Activated CD4-positive, alpha-beta memory T cell treated with anti-CD3 and anti-CD28 coated beads for 36 hours (primary cell): ENCODE measurements at regions not wholly inside any gene's neighbourhood (a gene's known extent, or its start where the extent isn't known, plus 50 kb on each side); places are given as distances from the start of the nearest gene placed in this dataset.

Source experiments
- CTCF ChIA-PET: fragments of 350-600 bp; sonication (Branson Sonifier 250); formaldehyde crosslinking; loops from one replicate; lab custom pipeline; 2021; ENCODE audit warnings: antibody characterized with exemption, inconsistent platforms; lab: Charles Lee
- POLR2A ChIA-PET: fragments of 350-600 bp; sonication (Branson Sonifier 250); formaldehyde crosslinking; loops from one replicate; lab custom pipeline; 2021; ENCODE audit warnings: antibody characterized with exemption; lab: Charles Lee
- DNase-seq: peaks from one replicate; pipeline ENCODE4 v3.0.0-alpha.2; 2020
- H3K27ac Mint-ChIP-seq: one replicate; pipeline ENCODE4 v1.8.0; 2021; ENCODE audit warnings: mixed read lengths
- H3K27me3 Mint-ChIP-seq: one replicate; pipeline ENCODE4 v1.8.0; 2021; ENCODE audit warnings: mixed read lengths
- H3K36me3 Mint-ChIP-seq: one replicate; pipeline ENCODE4 v1.8.0; 2021; ENCODE audit warnings: mixed read lengths
- H3K4me1 Mint-ChIP-seq: one replicate; pipeline ENCODE4 v1.8.0; 2021; ENCODE audit warnings: low read depth, mixed read lengths
- H3K4me3 Mint-ChIP-seq: one replicate; pipeline ENCODE4 v1.8.0; 2021; ENCODE audit warnings: mild to moderate bottlenecking, mixed read lengths
- H3K9me3 Mint-ChIP-seq: one replicate; pipeline ENCODE4 v1.8.0; 2021; ENCODE audit warnings: mixed read lengths
- intact Hi-C: fragments of 100-400 bp; cut with micrococcal nuclease; formaldehyde crosslinking; loops from one replicate; pipeline ENCODE4 v1.15.1; 2023

DNA sequence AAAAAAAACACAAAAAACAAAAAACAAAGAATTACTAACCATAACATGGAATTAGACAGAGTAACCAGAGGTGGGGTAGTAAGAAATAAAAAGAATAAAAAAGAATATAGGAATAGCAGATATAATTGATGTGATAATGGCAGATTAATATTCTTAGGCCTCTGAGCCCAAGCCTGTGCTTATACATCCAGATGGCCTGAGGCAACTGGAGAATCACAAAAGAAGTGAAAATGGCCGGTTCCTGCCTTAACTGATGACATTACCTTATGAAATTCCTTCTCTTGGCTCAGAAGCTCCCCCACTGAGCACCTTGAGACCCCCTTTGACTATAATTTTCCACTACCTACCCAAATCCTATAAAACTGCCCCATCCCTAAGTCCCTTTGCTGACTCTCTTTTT, 95.1 kb upstream of the MSH6 start:
- ChIA-PET CTCF (no interaction called here), POLR2A (no interaction called here)
- Mint-ChIP-seq H3K4me3 (no peak overlapping the region), H3K27me3 (no peaks in the 10 kb centered on the region), H3K4me1 (peaks cover 8% of the 10 kb centered on the region), H3K9me3 (no peaks in the 10 kb centered on the region), H3K27ac (no peak overlapping the region), H3K36me3 (no peaks in the 10 kb centered on the region)
- intact Hi-C loops, result no loop called here
- DNase-seq, result no peak

DNA sequence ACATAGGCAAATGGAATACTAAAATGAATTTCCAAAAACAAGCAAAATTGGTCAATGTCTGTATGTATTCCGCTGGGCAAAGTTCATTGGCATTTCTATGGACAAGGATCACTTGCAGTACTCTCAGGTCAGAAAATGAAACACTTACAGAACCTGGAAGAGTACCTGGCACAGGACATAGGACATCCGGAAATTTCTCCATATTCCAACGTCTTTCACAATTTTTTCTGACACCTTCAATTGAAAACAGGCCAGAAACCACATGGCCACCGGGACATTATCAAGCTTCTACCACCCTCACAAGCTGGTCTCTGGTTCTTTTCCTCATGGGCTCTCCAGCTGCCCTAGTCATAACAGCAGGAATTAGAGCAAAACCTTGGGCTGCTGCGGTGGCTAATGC, 96.9 kb upstream of the MSH6 start:
- CTCF ChIA-PET, result interaction anchor here (0.7 kb wide), 1 partner anchor 16 kb away, joined by 3 read pairs; no protein-coding TSS in a partner anchor
- Mint-ChIP-seq H3K4me3 (no peak overlapping the region), H3K9me3 (no peaks in the 10 kb centered on the region), H3K27ac (no peak overlapping the region), H3K27me3 (no peaks in the 10 kb centered on the region), H3K4me1 (peaks cover 8% of the 10 kb centered on the region), H3K36me3 (no peaks in the 10 kb centered on the region)
- intact Hi-C loops, result no loop called here
- DNase-seq, result no peak
- POLR2A ChIA-PET, result no interaction called here

DNA sequence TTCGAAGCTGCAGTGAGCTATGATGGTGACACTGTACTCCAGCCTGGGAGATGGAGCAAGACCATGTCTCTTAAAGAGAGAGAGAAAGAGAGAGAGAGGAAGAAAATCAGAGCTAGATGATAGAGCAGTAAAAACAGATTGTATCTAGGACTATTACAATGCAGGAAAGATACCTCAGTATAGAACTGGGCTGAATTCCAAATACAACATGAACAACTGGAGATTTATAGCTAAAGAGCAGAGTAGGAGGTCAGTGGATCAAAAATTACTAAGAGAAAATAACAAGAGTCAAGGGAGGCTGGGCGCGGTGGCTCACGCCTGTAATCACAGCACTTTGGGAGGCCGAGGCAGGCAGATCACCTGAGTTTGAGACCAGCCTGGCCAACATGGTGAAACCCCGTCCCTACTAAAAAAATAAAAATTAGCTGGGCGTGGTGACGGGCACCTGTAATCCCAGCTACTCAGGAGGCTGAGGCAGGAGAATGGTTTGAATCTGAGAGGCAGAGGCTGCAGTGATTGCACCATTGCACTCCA, 100.7 kb upstream of the MSH6 start:
- H3K27me3 Mint-ChIP-seq, result no peaks in the 10 kb centered on the region
- no peaks in the 10 kb centered on the region for H3K36me3 Mint-ChIP-seq
- ChIA-PET CTCF (interaction anchor here (1.6 to 1.8 kb wide), 2 partner anchors 85 to 161 kb away, joined by 5 to 6 read pairs; no protein-coding TSS in a partner anchor), POLR2A (no interaction called here)
- H3K27ac Mint-ChIP-seq, result no peak overlapping the region
- DNase-seq, result no peak
- H3K9me3 Mint-ChIP-seq, result no peaks in the 10 kb centered on the region
- no peaks in the 10 kb centered on the region for H3K4me1 Mint-ChIP-seq
- intact Hi-C loops, result no loop called here
- H3K4me3 Mint-ChIP-seq, result no peak overlapping the region

DNA sequence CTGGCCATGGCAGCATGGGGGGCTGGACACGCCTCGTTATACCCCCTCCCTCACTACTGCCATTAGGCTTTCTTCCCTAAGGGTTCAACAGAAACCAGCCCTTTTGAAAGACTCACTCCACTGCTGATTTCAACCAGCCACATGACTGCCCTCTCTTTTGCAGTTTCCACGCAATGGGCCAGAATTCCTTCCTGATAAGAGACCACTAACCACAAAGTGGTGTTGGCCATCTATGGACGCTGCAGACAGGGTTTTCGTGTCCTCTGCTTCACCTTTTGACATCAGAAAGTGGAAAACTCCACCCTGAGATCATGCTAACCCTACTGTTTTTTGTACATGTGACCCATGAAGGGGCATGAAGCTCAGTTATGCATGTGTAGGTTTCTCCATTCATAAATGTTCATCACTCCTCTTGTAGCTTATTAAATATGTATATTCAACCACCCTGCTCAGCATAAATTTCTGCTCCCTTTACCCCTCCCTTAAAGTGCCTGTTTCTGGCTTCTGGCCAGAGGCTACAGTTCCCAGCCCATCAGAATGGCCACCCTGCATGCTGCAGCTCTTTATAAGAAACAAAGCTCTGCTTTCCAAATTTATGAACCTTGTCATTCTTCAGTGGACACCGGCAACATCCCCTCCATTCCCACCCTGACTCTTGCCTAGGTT, 105.6 kb upstream of the KCNK12 start:
- Mint-ChIP-seq H3K27me3 (no peaks in the 10 kb centered on the region), H3K27ac (no peak overlapping the region), H3K36me3 (no peaks in the 10 kb centered on the region), H3K4me3 (no peak overlapping the region), H3K9me3 (no peaks in the 10 kb centered on the region), H3K4me1 (no peaks in the 10 kb centered on the region)
- intact Hi-C loops, result no loop called here
- DNase-seq, result no peak
- ChIA-PET CTCF (no interaction called here), POLR2A (interaction anchor here (0.5 kb wide), 1 partner anchor 703 kb away, joined by 3 read pairs; no protein-coding TSS in a partner anchor)

DNA sequence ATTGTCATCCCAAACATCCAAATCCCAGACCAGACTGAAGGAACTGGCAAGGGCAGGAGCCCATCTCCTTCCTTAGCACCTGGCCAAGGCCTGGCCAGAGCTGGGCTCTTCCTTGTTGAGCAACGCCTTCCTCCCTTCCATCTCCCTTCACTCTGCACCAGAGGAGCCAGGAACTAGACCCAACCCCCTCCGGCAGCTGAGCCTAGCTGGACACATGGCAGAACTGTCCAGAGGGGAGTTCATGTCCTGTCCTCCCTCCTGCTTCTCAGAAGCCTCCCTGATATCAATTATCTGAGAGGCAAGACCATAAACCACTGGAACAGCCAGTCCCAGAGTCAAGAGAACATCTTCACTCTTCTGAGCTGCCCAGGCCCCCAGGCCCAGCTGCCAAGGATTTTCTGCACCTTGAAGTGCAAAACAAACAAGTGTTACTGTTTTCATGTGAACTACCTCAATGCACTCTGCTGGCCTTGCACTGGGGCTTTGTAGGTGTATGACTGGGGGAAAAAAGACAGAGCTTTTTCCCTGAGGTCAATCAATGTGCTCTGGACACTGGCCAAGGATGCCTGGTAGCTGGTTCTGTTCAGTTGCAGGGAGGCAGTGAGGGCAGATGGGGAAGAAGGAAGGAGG, 104.5 kb upstream of the KCNK12 start:
- Mint-ChIP-seq H3K4me1 (no peaks in the 10 kb centered on the region), H3K4me3 (no peak overlapping the region), H3K27me3 (no peaks in the 10 kb centered on the region), H3K36me3 (no peaks in the 10 kb centered on the region), H3K9me3 (no peaks in the 10 kb centered on the region), H3K27ac (no peak overlapping the region)
- intact Hi-C loops, result no loop called here
- ChIA-PET POLR2A (no interaction called here), CTCF (no interaction called here)
- DNase-seq, result no peak

DNA sequence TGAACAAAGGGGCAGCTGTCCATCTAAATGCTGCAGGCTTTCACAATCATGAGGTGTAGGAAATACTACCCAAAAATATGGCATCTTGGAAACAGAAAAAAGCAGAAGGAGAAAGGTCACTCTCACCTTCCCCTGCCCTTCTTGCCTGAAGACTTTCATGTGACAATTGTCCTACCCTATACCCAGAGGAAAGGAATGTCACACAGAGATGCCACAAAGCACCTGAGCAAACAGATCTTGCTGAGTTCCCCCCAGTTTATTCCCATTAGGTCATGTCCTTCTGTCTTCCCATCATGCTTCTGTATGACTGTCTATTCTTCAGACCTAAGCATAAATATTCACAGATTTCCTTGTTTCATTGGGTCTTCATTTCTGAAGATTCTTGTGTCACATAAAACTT, 95.5 kb upstream of the KCNK12 start:
- H3K4me1 Mint-ChIP-seq, result no peaks in the 10 kb centered on the region
- no peak overlapping the region for H3K27ac Mint-ChIP-seq
- no peak overlapping the region for H3K4me3 Mint-ChIP-seq
- H3K36me3 Mint-ChIP-seq, result no peaks in the 10 kb centered on the region
- no peak for DNase-seq
- no peaks in the 10 kb centered on the region for H3K9me3 Mint-ChIP-seq
- ChIA-PET POLR2A (no interaction called here), CTCF (interaction anchor here (1.2 kb wide), 1 partner anchor 101 kb away, joined by 3 read pairs; no protein-coding TSS in a partner anchor)
- H3K27me3 Mint-ChIP-seq, result peaks cover 7% of the 10 kb centered on the region
- intact Hi-C loops, result no loop called here

DNA sequence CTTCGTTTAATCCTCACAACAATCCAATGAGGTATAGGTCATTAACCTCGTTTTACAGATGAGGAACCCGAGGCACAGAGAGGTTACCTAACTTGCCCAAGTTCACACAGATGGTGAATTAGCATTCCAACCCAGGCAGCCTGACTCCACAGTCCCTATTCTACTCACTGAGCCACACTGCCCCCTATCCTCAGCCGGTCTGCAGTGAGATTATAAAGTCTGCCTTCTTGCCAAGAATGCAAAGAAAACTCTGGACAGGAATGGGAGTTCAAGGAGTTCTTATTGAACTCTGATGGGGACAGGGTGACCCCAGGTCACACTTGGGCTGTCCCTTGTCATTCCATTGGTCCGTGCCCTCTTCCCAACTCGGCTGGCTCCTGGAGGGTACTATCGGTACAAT, 94.0 kb upstream of the KCNK12 start:
- no peak for DNase-seq
- Mint-ChIP-seq H3K9me3 (no peaks in the 10 kb centered on the region), H3K4me1 (no peaks in the 10 kb centered on the region), H3K27me3 (peaks cover 7% of the 10 kb centered on the region), H3K27ac (no peak overlapping the region), H3K36me3 (no peaks in the 10 kb centered on the region), H3K4me3 (no peak overlapping the region)
- intact Hi-C loops, result no loop called here
- ChIA-PET POLR2A (no interaction called here), CTCF (no interaction called here)

DNA sequence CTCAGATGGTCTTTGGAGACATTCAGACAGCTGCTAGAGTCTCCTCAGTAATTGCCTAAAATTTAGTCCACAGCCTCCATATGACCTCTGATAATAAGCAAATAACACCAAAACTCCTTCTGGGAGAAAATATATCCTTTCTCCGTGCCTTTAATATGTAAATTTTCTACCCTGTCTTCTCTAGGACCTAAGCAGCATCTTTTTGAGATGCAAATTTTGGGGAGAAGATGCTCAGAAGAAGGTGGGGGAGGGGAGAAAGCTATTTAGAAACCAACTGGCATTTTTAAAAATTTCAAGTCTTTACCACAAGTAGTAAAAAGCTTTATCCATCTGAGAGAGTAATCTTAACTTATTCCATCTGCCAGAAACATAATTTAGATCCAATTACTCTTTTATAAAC, 91.8 kb upstream of the KCNK12 start:
- Mint-ChIP-seq H3K4me3 (no peak overlapping the region), H3K27me3 (peaks cover 7% of the 10 kb centered on the region), H3K9me3 (no peaks in the 10 kb centered on the region), H3K36me3 (no peaks in the 10 kb centered on the region), H3K4me1 (no peaks in the 10 kb centered on the region), H3K27ac (no peak overlapping the region)
- CTCF ChIA-PET, result no interaction called here
- no peak for DNase-seq
- intact Hi-C loops, result no loop called here
- POLR2A ChIA-PET, result no interaction called here

DNA sequence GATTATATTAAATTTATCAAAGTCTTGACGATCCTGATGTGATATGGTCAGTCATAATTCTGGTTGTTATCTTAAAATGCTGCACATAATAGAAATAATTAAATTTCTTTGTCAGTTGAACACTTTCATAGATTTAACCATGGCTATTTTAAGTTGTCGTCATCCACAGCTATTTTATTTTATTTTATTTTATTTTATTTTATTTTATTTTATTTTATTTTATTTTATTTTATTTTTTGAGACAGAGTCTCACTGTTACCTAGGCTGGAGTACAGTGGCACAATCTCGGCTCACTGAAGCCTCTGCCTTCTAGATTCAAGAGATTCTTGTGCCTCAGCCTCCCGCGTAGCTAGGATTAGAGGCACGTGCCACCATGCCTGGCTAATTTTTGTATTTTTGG, 90.5 kb upstream of the KCNK12 start:
- Mint-ChIP-seq H3K9me3 (no peaks in the 10 kb centered on the region), H3K4me3 (no peak overlapping the region), H3K4me1 (no peaks in the 10 kb centered on the region), H3K27ac (no peak overlapping the region), H3K27me3 (peaks cover 3% of the 10 kb centered on the region), H3K36me3 (no peaks in the 10 kb centered on the region)
- ChIA-PET CTCF (no interaction called here), POLR2A (no interaction called here)
- DNase-seq, result no peak
- intact Hi-C loops, result no loop called here

DNA sequence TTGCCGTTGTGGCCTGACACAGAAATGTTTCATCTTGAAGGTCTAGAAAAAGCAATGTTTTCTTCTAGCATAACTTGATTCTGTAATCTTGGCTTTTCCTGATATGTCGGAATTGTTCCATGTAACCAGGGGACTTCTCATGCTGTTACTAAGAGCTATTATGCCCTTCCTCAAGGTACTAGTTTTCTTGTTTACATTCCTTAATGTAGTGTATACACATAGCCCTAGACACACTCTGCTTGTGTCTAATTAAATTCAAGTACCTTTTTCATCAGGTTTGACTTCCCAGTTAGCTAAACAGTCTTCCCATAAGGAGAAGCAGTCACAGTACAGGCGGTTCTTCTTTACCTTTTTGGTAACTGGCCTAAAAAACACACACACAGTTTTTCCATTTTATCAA, 89.4 kb upstream of the KCNK12 start:
- no peak for DNase-seq
- CTCF ChIA-PET, result no interaction called here
- POLR2A ChIA-PET, result no interaction called here
- no peak overlapping the region for H3K27ac Mint-ChIP-seq
- no peak overlapping the region for H3K4me3 Mint-ChIP-seq
- H3K27me3 Mint-ChIP-seq, result peaks cover 3% of the 10 kb centered on the region
- intact Hi-C loops, result no loop called here
- no peaks in the 10 kb centered on the region for H3K9me3 Mint-ChIP-seq
- no peaks in the 10 kb centered on the region for H3K4me1 Mint-ChIP-seq
- no peaks in the 10 kb centered on the region for H3K36me3 Mint-ChIP-seq

DNA sequence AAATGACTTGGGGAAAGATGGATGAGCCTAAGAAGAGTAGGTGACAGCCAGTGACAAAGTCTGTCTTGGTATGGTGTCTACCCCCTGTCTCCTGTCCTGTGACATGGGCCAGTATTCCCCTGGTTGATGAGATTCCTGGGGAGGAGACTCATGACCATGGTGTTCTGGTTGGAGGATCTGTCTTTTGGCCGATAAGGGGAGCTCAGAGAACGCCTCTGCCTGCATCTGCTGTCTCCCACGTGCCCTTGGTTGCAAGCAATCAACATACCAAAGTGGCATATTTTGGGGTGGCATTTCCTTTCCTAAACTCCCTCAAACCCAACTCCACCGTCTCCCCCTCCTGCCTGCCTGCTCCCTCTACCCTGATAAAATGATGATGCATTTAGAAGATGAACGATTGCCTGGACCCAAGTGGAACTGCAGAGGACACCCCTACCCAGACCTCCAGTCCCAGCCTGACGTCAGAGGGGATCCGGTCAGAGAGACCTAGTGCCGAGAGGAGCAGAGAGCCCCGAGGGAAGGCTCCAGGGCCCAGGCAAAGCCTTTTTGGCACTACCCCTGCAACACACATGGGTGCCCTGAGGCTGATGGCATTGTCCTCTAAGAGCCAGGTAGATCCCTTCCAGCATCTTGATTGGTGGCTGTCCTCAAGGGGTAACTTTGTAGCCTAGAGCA, 88.0 kb upstream of the KCNK12 start:
- intact Hi-C loops, result no loop called here
- DNase-seq, result no peak
- H3K27me3 Mint-ChIP-seq, result peaks cover 1% of the 10 kb centered on the region
- ChIA-PET POLR2A (no interaction called here), CTCF (no interaction called here)
- no peaks in the 10 kb centered on the region for H3K4me1 Mint-ChIP-seq
- H3K27ac Mint-ChIP-seq, result no peak overlapping the region
- H3K4me3 Mint-ChIP-seq, result no peak overlapping the region
- H3K9me3 Mint-ChIP-seq, result no peaks in the 10 kb centered on the region
- no peaks in the 10 kb centered on the region for H3K36me3 Mint-ChIP-seq

DNA sequence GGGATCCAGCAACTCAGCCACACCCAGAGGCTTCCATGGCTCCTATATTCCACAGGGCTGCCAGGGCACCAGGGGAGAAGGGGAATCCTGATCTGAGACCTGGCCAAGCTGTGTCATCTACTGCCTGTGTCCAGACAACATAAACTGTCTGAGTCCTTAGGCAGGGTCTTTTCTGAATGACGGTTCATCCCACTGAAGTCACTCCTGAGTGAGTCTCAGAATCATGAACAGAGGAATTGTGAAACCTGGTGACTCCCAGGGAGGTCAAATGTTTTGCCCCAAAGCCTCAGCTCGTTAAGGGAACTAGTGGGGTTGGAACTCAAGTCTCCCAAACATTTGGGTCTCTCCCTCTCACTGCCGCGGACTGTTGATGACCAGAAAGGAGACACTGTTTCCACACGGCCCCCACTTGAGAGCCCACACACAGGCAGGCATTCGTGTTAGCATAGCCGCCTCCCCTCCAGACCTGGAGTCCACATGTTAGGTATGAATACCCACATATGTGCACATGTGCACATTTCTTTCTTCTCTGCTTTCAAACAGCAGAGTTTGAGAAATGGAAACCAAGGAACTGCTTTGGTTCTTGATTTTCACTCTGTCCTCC, 87.2 kb upstream of the KCNK12 start:
- Mint-ChIP-seq H3K9me3 (no peaks in the 10 kb centered on the region), H3K36me3 (no peaks in the 10 kb centered on the region), H3K27ac (no peak overlapping the region), H3K27me3 (no peaks in the 10 kb centered on the region), H3K4me3 (no peak overlapping the region), H3K4me1 (no peaks in the 10 kb centered on the region)
- intact Hi-C loops, result no loop called here
- CTCF ChIA-PET, result no interaction called here
- POLR2A ChIA-PET, result interaction anchor here (0.9 kb wide), 1 partner anchor 9 kb away, joined by 3 read pairs; no protein-coding TSS in a partner anchor
- no peak for DNase-seq
